Fibroblast of pulmonary artery (primary cell): ENCODE measurements at regions not wholly inside any gene's neighbourhood (a gene's known extent, or its start where the extent isn't known, plus 50 kb on each side); places are given as distances from the start of the nearest gene placed in this dataset.
A peak's percentile ranks its signal among the peaks of the same experiment; 100 is the strongest.
"Not testable (repeated sequence)": the region's sequence is repeated elsewhere in the genome, so short reads cannot be mapped to it uniquely, and the experiment has no call there.

Experiments used
- DNase-seq: peaks from one replicate; pipeline ENCODE4 v3.0.0-alpha.2; 2010; ENCODE audit warnings: low read depth
- H3K4me3 ChIP-seq: replicated peaks from 2 replicates; pipeline ENCODE4 v1.5.1; 2011; ENCODE audit warnings: low read depth, mild to moderate bottlenecking, control low read depth, low read length, moderate library complexity
- TF ChIP-seq, protein P1 (sequence below): IDR thresholded peaks from 2 replicates; pipeline ENCODE4 v1.5.1; 2011; ENCODE audit warnings: mild to moderate bottlenecking, control low read depth, low read length, inconsistent platforms; ENCODE audit errors: missing control alignments

GRCh38 chr14:45641541-45641940 lies 388.5 kb upstream of the MIS18BP1 start:
- TF ChIP-seq, protein P1, sequence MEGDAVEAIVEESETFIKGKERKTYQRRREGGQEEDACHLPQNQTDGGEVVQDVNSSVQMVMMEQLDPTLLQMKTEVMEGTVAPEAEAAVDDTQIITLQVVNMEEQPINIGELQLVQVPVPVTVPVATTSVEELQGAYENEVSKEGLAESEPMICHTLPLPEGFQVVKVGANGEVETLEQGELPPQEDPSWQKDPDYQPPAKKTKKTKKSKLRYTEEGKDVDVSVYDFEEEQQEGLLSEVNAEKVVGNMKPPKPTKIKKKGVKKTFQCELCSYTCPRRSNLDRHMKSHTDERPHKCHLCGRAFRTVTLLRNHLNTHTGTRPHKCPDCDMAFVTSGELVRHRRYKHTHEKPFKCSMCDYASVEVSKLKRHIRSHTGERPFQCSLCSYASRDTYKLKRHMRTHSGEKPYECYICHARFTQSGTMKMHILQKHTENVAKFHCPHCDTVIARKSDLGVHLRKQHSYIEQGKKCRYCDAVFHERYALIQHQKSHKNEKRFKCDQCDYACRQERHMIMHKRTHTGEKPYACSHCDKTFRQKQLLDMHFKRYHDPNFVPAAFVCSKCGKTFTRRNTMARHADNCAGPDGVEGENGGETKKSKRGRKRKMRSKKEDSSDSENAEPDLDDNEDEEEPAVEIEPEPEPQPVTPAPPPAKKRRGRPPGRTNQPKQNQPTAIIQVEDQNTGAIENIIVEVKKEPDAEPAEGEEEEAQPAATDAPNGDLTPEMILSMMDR = no peak
- DNase-seq = no peak
- H3K4me3 ChIP-seq = no peak overlapping the region

DNA sequence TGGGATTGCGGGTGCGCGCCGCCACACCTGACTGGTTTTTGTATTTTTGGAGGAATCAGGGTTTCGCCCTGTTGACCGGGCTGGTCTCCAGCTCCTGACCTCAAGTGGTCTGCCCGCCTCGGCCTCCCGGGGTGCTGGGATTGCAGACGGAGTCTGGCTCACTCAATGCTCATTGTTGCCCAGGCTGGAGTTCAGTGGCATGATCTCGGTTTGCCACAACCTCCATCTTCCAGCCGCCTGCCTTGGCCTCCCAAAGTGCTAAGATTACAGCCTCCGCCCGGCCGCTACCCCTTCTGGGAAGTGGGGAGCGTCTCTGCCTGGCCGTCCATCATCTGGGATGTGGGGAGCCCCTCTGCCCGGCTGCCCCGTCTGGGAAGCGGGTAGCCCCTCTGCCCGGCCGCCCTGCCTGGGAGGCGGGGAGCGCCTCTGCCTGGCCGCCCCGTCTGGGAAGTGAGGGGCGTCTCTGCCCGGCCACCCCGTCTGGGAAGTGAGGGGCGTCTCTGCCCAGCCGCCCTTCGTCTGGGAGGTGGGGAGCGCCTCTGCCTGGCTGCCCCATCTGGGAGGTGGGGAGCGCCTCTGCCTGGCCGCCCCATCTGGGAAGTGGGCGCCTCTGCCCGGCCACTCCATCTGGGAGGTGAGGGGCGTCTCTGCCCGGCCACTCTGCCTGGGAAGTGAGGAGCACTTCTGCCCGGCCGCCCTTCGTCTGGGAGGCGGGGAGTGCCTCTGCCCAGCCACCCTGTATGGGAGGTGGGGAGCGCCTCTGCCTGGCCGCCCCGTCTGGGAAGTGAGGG lies 381.8 kb upstream of the MIS18BP1 start:
- not testable (repeated sequence) for H3K4me3 ChIP-seq, DNase-seq

- TF ChIP-seq, protein P1 = no peak
- no peak overlapping the region for H3K4me3 ChIP-seq
- DNase-seq = no peak
Observed at GRCh38 chr14:45633220-45633984, 380.4 kb upstream of the MIS18BP1 start.

DNA sequence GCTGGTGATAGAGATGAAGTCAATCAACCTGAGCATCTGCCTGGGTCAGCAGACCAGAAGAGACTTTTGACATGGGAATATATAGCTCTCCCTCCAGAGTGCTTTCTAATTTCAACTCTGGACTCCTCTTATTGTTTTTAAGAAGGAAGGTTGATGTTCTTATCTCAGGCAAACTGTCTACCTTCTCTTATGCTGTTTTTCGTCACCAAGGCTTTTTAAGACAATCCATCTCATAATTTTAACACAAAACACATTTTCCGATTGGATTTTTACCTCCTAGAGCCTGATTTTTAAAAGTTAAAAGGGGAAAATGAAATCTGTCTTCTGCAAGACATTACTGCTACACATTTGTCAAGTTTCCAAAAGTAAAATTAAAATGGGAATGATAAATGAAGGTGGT lies 368.7 kb upstream of the MIS18BP1 start:
- DNase-seq = no peak
- no peak overlapping the region for H3K4me3 ChIP-seq
- TF ChIP-seq, protein P1 = no peak

GRCh38 chr14:45619831-45620230 lies 366.8 kb upstream of the MIS18BP1 start:
- H3K4me3 ChIP-seq = no peak overlapping the region
- TF ChIP-seq, protein P1 = no peak
- no peak for DNase-seq

GRCh38 chr14:45610318-45610717 lies 357.3 kb upstream of the MIS18BP1 start:
- H3K4me3 ChIP-seq = no peak overlapping the region
- DNase-seq = peak; percentile 0
- TF ChIP-seq, protein P1 = no peak

GRCh38 chr14:45587142-45587541 lies 334.1 kb upstream of the MIS18BP1 start:
- no peak for DNase-seq
- no peak overlapping the region for H3K4me3 ChIP-seq
- TF ChIP-seq, protein P1 = no peak
